Testis (tissue), 2 donors: ENCODE measurements at regions not wholly inside any gene's neighbourhood (a gene's known extent, or its start where the extent isn't known, plus 50 kb on each side); places are given as distances from the start of the nearest gene placed in this dataset.

ENCODE experiments used
- CTCF ChIP-seq, 3 experiments: fragments of 450-650 bp in 2 of 3; fragments of 200-600 bp in 1 of 3; sonication (generic) in 1 of 3; IDR thresholded peaks; one replicate each; pipeline ENCODE4 v1.5.1; 2016 to 2019; ENCODE audit warnings: antibody characterized with exemption in 3 of 3, mild to moderate bottlenecking in 2 of 3, moderate library complexity in 1 of 3
- POLR2A ChIP-seq: fragments of 450-650 bp; IDR thresholded peaks from one replicate; pipeline ENCODE4 v1.6.1; 2017; ENCODE audit warnings: antibody characterized with exemption, mild to moderate bottlenecking, moderate library complexity

- no peak for TF ChIP-seq CTCF (IDR thresholded peaks at IDR 0.05)
- TF ChIP-seq POLR2A, result no peak
These were observed 239.6 kb upstream of the ADAMTS5 start for GRCh38 chr21:27206368-27206982.
